ENCODE measurements at regions not wholly inside any gene's neighbourhood (a gene's known extent, or its start where the extent isn't known, plus 50 kb on each side); places are given as distances from the start of the nearest gene placed in this dataset.
A peak's percentile ranks its signal among the peaks of the same experiment; 100 is the strongest.

DNA sequence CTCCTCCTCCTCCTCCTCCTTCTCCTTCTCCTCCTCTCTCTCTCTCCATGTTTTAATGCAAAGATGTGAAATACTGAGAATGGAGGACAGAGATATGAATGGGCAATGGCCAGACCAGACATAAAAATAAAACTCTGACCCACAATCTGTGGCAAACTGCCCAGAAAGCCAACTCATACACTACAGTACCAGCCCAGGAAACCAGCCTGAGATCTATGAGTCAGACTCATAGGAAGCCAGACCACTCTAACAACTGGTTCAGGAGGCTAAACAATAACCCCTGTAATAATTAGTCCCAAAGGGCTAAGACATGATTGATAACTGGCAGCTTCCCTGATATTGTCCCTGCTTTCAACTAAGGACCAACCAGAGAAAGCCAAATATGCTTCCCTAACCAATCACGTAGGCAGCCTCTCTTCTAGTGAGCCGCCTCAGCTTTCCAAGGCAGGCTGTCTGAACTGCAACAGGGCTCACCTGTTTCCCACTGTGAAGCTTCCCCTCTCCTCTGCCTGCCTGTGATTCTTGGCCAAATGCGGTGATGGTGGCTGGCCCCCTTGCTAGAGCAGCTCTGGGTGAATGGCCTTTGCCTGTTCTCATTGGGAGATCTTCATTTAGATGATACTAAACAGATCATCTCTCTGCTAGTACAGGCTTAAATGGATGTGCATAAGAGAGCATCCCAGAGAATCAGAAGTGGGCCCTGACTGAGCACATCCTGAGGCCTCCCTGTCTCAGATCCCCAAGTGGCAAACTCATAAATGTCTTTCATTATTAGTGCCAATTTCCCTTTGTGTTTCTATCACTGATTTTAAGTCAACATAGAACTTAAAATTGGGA lies 817.6 kb downstream of the TNS3 start:
- Histone ChIP-seq H4K8ac (ENCODE audit: low read depth, low read length) (no peak overlapping the region), H3K9me3 (ENCODE audit: insufficient read depth, low read depth, low read length) (peaks cover 2% of the 10 kb centered on the region), H3K4ac (ENCODE audit: low read depth, low read length) (no peak overlapping the region), H4K12ac (ENCODE audit: low read depth, low read length) (no peak overlapping the region), H3K79me1 (ENCODE audit: low read length) (no peaks in the 10 kb centered on the region), H3K18ac (ENCODE audit: low read length) (no peak overlapping the region), H2AFZ (ENCODE audit: insufficient read depth, low read length, poor library complexity) (no peak overlapping the region), H3K4me3 (ENCODE audit: low read depth, low read length) (no peak overlapping the region), H3K36me3 (ENCODE audit: control insufficient read depth in 1 of 2, insufficient read depth in 2 of 2, low read length in 2 of 2) (no peaks in the 10 kb centered on the region), H3K9ac (ENCODE audit: low read length) (no peak overlapping the region), H2AK5ac (ENCODE audit: low read length) (no peak overlapping the region), H2BK120ac (ENCODE audit: insufficient read depth, low read length, poor library complexity) (no peak overlapping the region), H3K4me1 (ENCODE audit: control insufficient read depth in 1 of 2, insufficient read depth in 2 of 2, low read length in 2 of 2) (peaks cover 0 to 3% of the 10 kb centered on the region in 2 experiments), H3K79me2 (ENCODE audit: control insufficient read depth, insufficient read depth, low read length, poor library complexity) (no peaks in the 10 kb centered on the region), H2BK12ac (ENCODE audit: low read length) (peak overlapping the region; percentile 87), H3K23ac (ENCODE audit: low read length) (no peak overlapping the region), H4K91ac (ENCODE audit: low read depth, low read length) (no peak overlapping the region), H3K14ac (ENCODE audit: low read length) (no peak overlapping the region), H3K27me3 (ENCODE audit: insufficient read depth, low read length) (no peaks in the 10 kb centered on the region), H2BK5ac (ENCODE audit: low read depth, low read length, poor library complexity) (no peak overlapping the region), H3K4me2 (ENCODE audit: low read length) (no peak overlapping the region), H3K27ac (ENCODE audit: low read depth, low read length) (no peak overlapping the region)
- WGBS (ENCODE audit: extremely low coverage, insufficient coverage, insufficient read length) = no CpG with 5 or more reads among the region's 3 CpGs
- no peak for DNase-seq

DNA sequence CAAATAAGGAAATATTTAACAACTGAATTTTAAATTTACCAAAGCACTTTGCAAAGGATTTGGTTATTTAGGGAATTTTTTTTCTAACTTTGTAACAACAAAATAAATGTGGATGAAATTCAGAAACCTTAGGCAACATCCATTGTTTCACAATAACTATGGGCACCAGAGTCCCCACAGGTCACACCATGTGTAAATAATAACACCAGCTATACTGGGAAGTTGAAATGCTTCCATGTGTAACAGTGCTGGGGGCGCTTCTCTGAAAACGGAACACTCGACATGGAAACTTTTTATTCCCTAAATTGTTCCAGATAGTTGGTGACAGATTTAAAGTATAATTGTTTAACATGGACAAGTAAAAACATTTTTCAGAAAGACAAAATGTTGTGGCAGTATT lies 818.6 kb downstream of the TNS3 start:
- Histone ChIP-seq H3K4ac (ENCODE audit: low read depth, low read length) (no peak overlapping the region), H2BK5ac (ENCODE audit: low read depth, low read length, poor library complexity) (no peak overlapping the region), H3K9me3 (ENCODE audit: insufficient read depth, low read depth, low read length) (peaks cover under 1% of the 10 kb centered on the region), H3K9ac (ENCODE audit: low read length) (no peak overlapping the region), H3K27me3 (ENCODE audit: insufficient read depth, low read length) (no peaks in the 10 kb centered on the region), H3K4me3 (ENCODE audit: low read depth, low read length) (no peak overlapping the region), H2AK5ac (ENCODE audit: low read length) (no peak overlapping the region), H3K79me1 (ENCODE audit: low read length) (no peaks in the 10 kb centered on the region), H2BK12ac (ENCODE audit: low read length) (no peak overlapping the region), H2BK120ac (ENCODE audit: insufficient read depth, low read length, poor library complexity) (no peak overlapping the region), H3K14ac (ENCODE audit: low read length) (no peak overlapping the region), H2AFZ (ENCODE audit: insufficient read depth, low read length, poor library complexity) (no peak overlapping the region), H4K12ac (ENCODE audit: low read depth, low read length) (no peak overlapping the region), H3K79me2 (ENCODE audit: control insufficient read depth, insufficient read depth, low read length, poor library complexity) (no peaks in the 10 kb centered on the region), H3K4me2 (ENCODE audit: low read length) (no peak overlapping the region), H4K91ac (ENCODE audit: low read depth, low read length) (no peak overlapping the region), H3K4me1 (ENCODE audit: control insufficient read depth in 1 of 2, insufficient read depth in 2 of 2, low read length in 2 of 2) (peaks cover 0 to 3% of the 10 kb centered on the region in 2 experiments), H3K18ac (ENCODE audit: low read length) (no peak overlapping the region), H4K8ac (ENCODE audit: low read depth, low read length) (no peak overlapping the region), H3K23ac (ENCODE audit: low read length) (no peak overlapping the region), H3K36me3 (ENCODE audit: control insufficient read depth in 1 of 2, insufficient read depth in 2 of 2, low read length in 2 of 2) (no peaks in the 10 kb centered on the region), H3K27ac (ENCODE audit: low read depth, low read length) (no peak overlapping the region)
- no peak for DNase-seq
- WGBS (ENCODE audit: extremely low coverage, insufficient coverage, insufficient read length) = no CpG with 5 or more reads among the region's 3 CpGs

GRCh38 chr7:46759711-46760480 lies 822.0 kb downstream of the TNS3 start:
- no peak overlapping the region for H4K91ac ChIP-seq (ENCODE audit: low read depth, low read length)
- H2BK120ac ChIP-seq (ENCODE audit: insufficient read depth, low read length, poor library complexity) = no peak overlapping the region
- peaks cover 5% of the 10 kb centered on the region for H3K79me1 ChIP-seq (ENCODE audit: low read length)
- H3K4ac ChIP-seq (ENCODE audit: low read depth, low read length) = no peak overlapping the region
- no CpG with 5 or more reads among the region's 7 CpGs for WGBS (ENCODE audit: extremely low coverage, insufficient coverage, insufficient read length)
- H3K14ac ChIP-seq (ENCODE audit: low read length) = no peak overlapping the region
- peaks cover 0 to 5% of the 10 kb centered on the region in 2 experiments for H3K4me1 ChIP-seq (ENCODE audit: control insufficient read depth in 1 of 2, insufficient read depth in 2 of 2, low read length in 2 of 2)
- H3K27me3 ChIP-seq (ENCODE audit: insufficient read depth, low read length) = no peaks in the 10 kb centered on the region
- H2AFZ ChIP-seq (ENCODE audit: insufficient read depth, low read length, poor library complexity) = no peak overlapping the region
- no peak overlapping the region for H2BK5ac ChIP-seq (ENCODE audit: low read depth, low read length, poor library complexity)
- H3K79me2 ChIP-seq (ENCODE audit: control insufficient read depth, insufficient read depth, low read length, poor library complexity) = no peaks in the 10 kb centered on the region
- H3K4me3 ChIP-seq (ENCODE audit: low read depth, low read length) = no peak overlapping the region
- no peak overlapping the region for H3K4me2 ChIP-seq (ENCODE audit: low read length)
- H3K18ac ChIP-seq (ENCODE audit: low read length) = no peak overlapping the region
- H3K9ac ChIP-seq (ENCODE audit: low read length) = no peak overlapping the region
- no peak overlapping the region for H2AK5ac ChIP-seq (ENCODE audit: low read length)
- H2BK12ac ChIP-seq (ENCODE audit: low read length) = peak overlapping the region; percentile 2
- no peaks in the 10 kb centered on the region for H3K9me3 ChIP-seq (ENCODE audit: insufficient read depth, low read depth, low read length)
- H4K8ac ChIP-seq (ENCODE audit: low read depth, low read length) = no peak overlapping the region
- H3K27ac ChIP-seq (ENCODE audit: low read depth, low read length) = no peak overlapping the region
- no peaks in the 10 kb centered on the region for H3K36me3 ChIP-seq (ENCODE audit: control insufficient read depth in 1 of 2, insufficient read depth in 2 of 2, low read length in 2 of 2)
- DNase-seq = no peak
- H4K12ac ChIP-seq (ENCODE audit: low read depth, low read length) = no peak overlapping the region
- no peak overlapping the region for H3K23ac ChIP-seq (ENCODE audit: low read length)

DNA sequence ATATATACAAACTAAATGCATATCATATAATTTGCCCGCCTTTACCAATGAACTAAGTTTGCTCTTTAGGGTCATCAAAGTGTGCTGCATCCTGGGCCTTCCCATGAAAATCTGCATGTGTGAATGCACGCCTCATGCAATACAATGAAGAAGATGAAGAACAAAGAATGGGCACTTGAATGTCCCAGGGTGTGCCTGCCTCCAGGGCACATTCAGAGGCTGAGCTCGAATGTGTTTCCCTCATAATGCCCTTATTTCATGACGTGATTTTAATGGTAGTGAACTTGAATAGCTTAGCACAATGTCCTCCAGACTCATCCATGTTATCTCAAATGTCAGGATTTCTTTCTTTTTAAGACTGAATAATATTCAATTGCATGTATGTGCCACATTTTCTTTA lies 824.9 kb downstream of the TNS3 start:
- Histone ChIP-seq H4K91ac (ENCODE audit: low read depth, low read length) (peak overlapping the region; percentile 42), H4K8ac (ENCODE audit: low read depth, low read length) (no peak overlapping the region), H3K14ac (ENCODE audit: low read length) (no peak overlapping the region), H3K79me1 (ENCODE audit: low read length) (peaks cover 15% of the 10 kb centered on the region), H3K9ac (ENCODE audit: low read length) (no peak overlapping the region), H3K79me2 (ENCODE audit: control insufficient read depth, insufficient read depth, low read length, poor library complexity) (peaks cover 3% of the 10 kb centered on the region), H4K12ac (ENCODE audit: low read depth, low read length) (no peak overlapping the region), H3K4me3 (ENCODE audit: low read depth, low read length) (no peak overlapping the region), H2AK5ac (ENCODE audit: low read length) (peak overlapping the region; percentile 75), H2BK120ac (ENCODE audit: insufficient read depth, low read length, poor library complexity) (no peak overlapping the region), H3K18ac (ENCODE audit: low read length) (no peak overlapping the region), H3K27me3 (ENCODE audit: insufficient read depth, low read length) (no peaks in the 10 kb centered on the region), H3K9me3 (ENCODE audit: insufficient read depth, low read depth, low read length) (no peaks in the 10 kb centered on the region), H3K4ac (ENCODE audit: low read depth, low read length) (no peak overlapping the region), H3K27ac (ENCODE audit: low read depth, low read length) (no peak overlapping the region), H2BK12ac (ENCODE audit: low read length) (peak overlapping the region; percentile 59), H3K23ac (ENCODE audit: low read length) (no peak overlapping the region), H3K36me3 (ENCODE audit: control insufficient read depth in 1 of 2, insufficient read depth in 2 of 2, low read length in 2 of 2) (no peaks in the 10 kb centered on the region), H2AFZ (ENCODE audit: insufficient read depth, low read length, poor library complexity) (no peak overlapping the region), H3K4me2 (ENCODE audit: low read length) (no peak overlapping the region), H2BK5ac (ENCODE audit: low read depth, low read length, poor library complexity) (peak overlapping the region; percentile 43), H3K4me1 (ENCODE audit: control insufficient read depth in 1 of 2, insufficient read depth in 2 of 2, low read length in 2 of 2) (peaks cover 6 to 12% of the 10 kb centered on the region in 2 experiments)
- no CpG with 5 or more reads among the region's 4 CpGs for WGBS (ENCODE audit: extremely low coverage, insufficient coverage, insufficient read length)
- no peak for DNase-seq
